ENCODE measurements at regions not wholly inside any gene's neighbourhood (a gene's known extent, or its start where the extent isn't known, plus 50 kb on each side); places are given as distances from the start of the nearest gene placed in this dataset.

- intact Hi-C loops (cut with micrococcal nuclease; ENCODE audit: unreplicated experiment): no loop called here
- POLR2A ChIA-PET (ENCODE audit: unreplicated experiment): no interaction called here
Observed at GRCh38 chr5:61720829-61721228, 388.8 kb downstream of the ZSWIM6 start.

GRCh38 chr5:61724102-61724501 is 392.0 kb downstream of the ZSWIM6 start:
- no peak for TF ChIP-seq EZH2 (IDR thresholded peaks at IDR 0.05; ENCODE audit: low read depth)
- TF ChIP-seq CTCF (conservative IDR thresholded peaks at IDR 0.05): no peak
- no peaks in the 10 kb centered on the region for H3K4me1 ChIP-seq (replicated peaks; ENCODE audit: insufficient read depth)
- H3K4me2 ChIP-seq: no peak overlapping the region
- no peaks in the 10 kb centered on the region for H3K79me2 ChIP-seq (ENCODE audit: low read depth)
- H3K4me3 ChIP-seq: no peak overlapping the region
- H3K9me2 ChIP-seq (ENCODE audit: insufficient read depth): no peaks in the 10 kb centered on the region; the same call in 1 of the 2 replicates
- H3F3A ChIP-seq (ENCODE audit: insufficient read depth, low read depth): no peaks in the 10 kb centered on the region
- no peak for DNase-seq
- intact Hi-C loops (cut with micrococcal nuclease; ENCODE audit: unreplicated experiment): no loop called here
- no TSS peak for BruUV-seq (replicated peaks)
- H3K27me3 ChIP-seq (ENCODE audit: insufficient read depth, low read depth): peaks cover 55% of the 10 kb centered on the region
- ChIA-PET POLR2A (ENCODE audit: unreplicated experiment) (interaction anchor here (0.7 kb wide), 1 partner anchor 544 kb away, joined by 3 read pairs; no protein-coding TSS in a partner anchor), CTCF (no interaction called here)
- H3K9me3 ChIP-seq (ENCODE audit: insufficient read depth, low read depth): no peaks in the 10 kb centered on the region
- no peak overlapping the region for H3K27ac ChIP-seq
- H3K36me3 ChIP-seq (ENCODE audit: low read depth): no peaks in the 10 kb centered on the region
- no peak overlapping the region for H2AFZ ChIP-seq
- no peaks in the 10 kb centered on the region for H4K20me1 ChIP-seq (ENCODE audit: insufficient read depth)

More at GRCh38 chr5:61720829-61721228, 388.8 kb downstream of the ZSWIM6 start:
- Histone ChIP-seq H2AFZ (no peak overlapping the region), H3F3A (ENCODE audit: insufficient read depth, low read depth) (no peaks in the 10 kb centered on the region), H3K4me3 (no peak overlapping the region), H3K9me3 (ENCODE audit: insufficient read depth, low read depth) (no peaks in the 10 kb centered on the region), H3K36me3 (ENCODE audit: low read depth) (no peaks in the 10 kb centered on the region), H3K4me1 (replicated peaks; ENCODE audit: insufficient read depth) (no peaks in the 10 kb centered on the region), H3K4me2 (no peak overlapping the region), H3K9me2 (ENCODE audit: insufficient read depth) (no peaks in the 10 kb centered on the region; the same call in 1 of the 2 replicates), H3K79me2 (ENCODE audit: low read depth) (no peaks in the 10 kb centered on the region), H3K27me3 (ENCODE audit: insufficient read depth, low read depth) (peaks cover 32% of the 10 kb centered on the region), H4K20me1 (ENCODE audit: insufficient read depth) (no peaks in the 10 kb centered on the region), H3K27ac (no peak overlapping the region)
- CTCF ChIA-PET: no interaction called here
- BruUV-seq (replicated peaks): no TSS peak
- TF ChIP-seq EZH2 (IDR thresholded peaks at IDR 0.05; ENCODE audit: low read depth) (no peak), CTCF (conservative IDR thresholded peaks at IDR 0.05) (no peak)
- no peak for DNase-seq

- intact Hi-C loops (cut with micrococcal nuclease; ENCODE audit: unreplicated experiment): no loop called here
- H3K36me3 ChIP-seq (ENCODE audit: low read depth): no peaks in the 10 kb centered on the region
- ChIA-PET CTCF (no interaction called here), POLR2A (ENCODE audit: unreplicated experiment) (no interaction called here)
- no peak overlapping the region for H3K4me3 ChIP-seq
- H3K27ac ChIP-seq: no peak overlapping the region
- peaks cover 89% of the 10 kb centered on the region for H3K27me3 ChIP-seq (ENCODE audit: insufficient read depth, low read depth)
- no peaks in the 10 kb centered on the region for H4K20me1 ChIP-seq (ENCODE audit: insufficient read depth)
- H3K9me2 ChIP-seq (ENCODE audit: insufficient read depth): no peaks in the 10 kb centered on the region
- no peak overlapping the region for H3K4me2 ChIP-seq
- no peak for TF ChIP-seq EZH2 (IDR thresholded peaks at IDR 0.05; ENCODE audit: low read depth)
- no peak for TF ChIP-seq CTCF (conservative IDR thresholded peaks at IDR 0.05)
- H3K9me3 ChIP-seq (ENCODE audit: insufficient read depth, low read depth): no peaks in the 10 kb centered on the region
- no peaks in the 10 kb centered on the region for H3K4me1 ChIP-seq (replicated peaks; ENCODE audit: insufficient read depth)
- no peak for DNase-seq
- H3F3A ChIP-seq (ENCODE audit: insufficient read depth, low read depth): no peaks in the 10 kb centered on the region
- BruUV-seq (replicated peaks): no TSS peak
- no peak overlapping the region for H2AFZ ChIP-seq
- no peaks in the 10 kb centered on the region for H3K79me2 ChIP-seq (ENCODE audit: low read depth)
Observed at GRCh38 chr5:61728287-61728686, 396.2 kb downstream of the ZSWIM6 start.
